ENCODE measurements at regions not wholly inside any gene's neighbourhood (a gene's known extent, or its start where the extent isn't known, plus 50 kb on each side); places are given as distances from the start of the nearest gene placed in this dataset.

- TF ChIP-seq JUND (IDR thresholded peaks at IDR 0.05) (no peak), RCOR1 (IDR thresholded peaks at IDR 0.05; ENCODE audit: low read length) (no peak), FOSL2 (IDR thresholded peaks at IDR 0.05; ENCODE audit: borderline replicate concordance, low read depth) (no peak), USF2 (IDR thresholded peaks at IDR 0.05; ENCODE audit: borderline replicate concordance, low read depth, low read length) (no peak), ELF1 (IDR thresholded peaks at IDR 0.05) (no peak)
These were observed 234.6 kb downstream of the GADD45G start for GRCh38 chr9:89839449-89839848.

Data from SK-N-SH (cell line).